Kidney epithelial cell (primary cell): ENCODE measurements at regions not wholly inside any gene's neighbourhood (a gene's known extent, or its start where the extent isn't known, plus 50 kb on each side); places are given as distances from the start of the nearest gene placed in this dataset.

Source experiments
- DNase-seq: peaks from one replicate; pipeline ENCODE4 v3.0.0-alpha.2; 2010; ENCODE audit warnings: low read depth
- H3K27me3 ChIP-seq: 2 replicates; pipeline ENCODE4 v1.6.0; 2011; ENCODE audit warnings: low read length; ENCODE audit not compliant: control insufficient read depth, insufficient read depth
- H3K36me3 ChIP-seq: 2 replicates; pipeline ENCODE4 v1.5.1; 2011; ENCODE audit warnings: low read length; ENCODE audit not compliant: control insufficient read depth, insufficient read depth
- H3K4me3 ChIP-seq: 2 replicates; pipeline ENCODE4 v1.5.1; 2011; ENCODE audit warnings: low read depth, mild to moderate bottlenecking, control low read depth, low read length
- CTCF ChIP-seq: IDR thresholded peaks from 2 replicates; pipeline ENCODE4 v1.5.1; 2011; ENCODE audit warnings: mild to moderate bottlenecking, moderate library complexity, low read length, control low read depth, inconsistent platforms; ENCODE audit not compliant: insufficient read depth, poor library complexity, severe bottlenecking

- no peak for DNase-seq
- peaks cover 25% of the 10 kb centered on the region for H3K27me3 ChIP-seq
- TF ChIP-seq CTCF = no peak
- no peak overlapping the region for H3K4me3 ChIP-seq
- no peaks in the 10 kb centered on the region for H3K36me3 ChIP-seq
These were observed 78.5 kb upstream of the BHLHE23 start for GRCh38 chr20:63085151-63085861.

GRCh38 chr20:63084563-63084927 lies 77.8 kb upstream of the BHLHE23 start:
- DNase-seq = no peak
- Histone ChIP-seq H3K27me3 (peaks cover 25% of the 10 kb centered on the region), H3K4me3 (no peak overlapping the region), H3K36me3 (no peaks in the 10 kb centered on the region)
- TF ChIP-seq CTCF = no peak

- H3K36me3 ChIP-seq = no peaks in the 10 kb centered on the region
- no peak for DNase-seq
- TF ChIP-seq CTCF = no peak
- no peak overlapping the region for H3K4me3 ChIP-seq
- peaks cover 25% of the 10 kb centered on the region for H3K27me3 ChIP-seq
These were observed 77.2 kb upstream of the BHLHE23 start for GRCh38 chr20:63083831-63084562.

DNA sequence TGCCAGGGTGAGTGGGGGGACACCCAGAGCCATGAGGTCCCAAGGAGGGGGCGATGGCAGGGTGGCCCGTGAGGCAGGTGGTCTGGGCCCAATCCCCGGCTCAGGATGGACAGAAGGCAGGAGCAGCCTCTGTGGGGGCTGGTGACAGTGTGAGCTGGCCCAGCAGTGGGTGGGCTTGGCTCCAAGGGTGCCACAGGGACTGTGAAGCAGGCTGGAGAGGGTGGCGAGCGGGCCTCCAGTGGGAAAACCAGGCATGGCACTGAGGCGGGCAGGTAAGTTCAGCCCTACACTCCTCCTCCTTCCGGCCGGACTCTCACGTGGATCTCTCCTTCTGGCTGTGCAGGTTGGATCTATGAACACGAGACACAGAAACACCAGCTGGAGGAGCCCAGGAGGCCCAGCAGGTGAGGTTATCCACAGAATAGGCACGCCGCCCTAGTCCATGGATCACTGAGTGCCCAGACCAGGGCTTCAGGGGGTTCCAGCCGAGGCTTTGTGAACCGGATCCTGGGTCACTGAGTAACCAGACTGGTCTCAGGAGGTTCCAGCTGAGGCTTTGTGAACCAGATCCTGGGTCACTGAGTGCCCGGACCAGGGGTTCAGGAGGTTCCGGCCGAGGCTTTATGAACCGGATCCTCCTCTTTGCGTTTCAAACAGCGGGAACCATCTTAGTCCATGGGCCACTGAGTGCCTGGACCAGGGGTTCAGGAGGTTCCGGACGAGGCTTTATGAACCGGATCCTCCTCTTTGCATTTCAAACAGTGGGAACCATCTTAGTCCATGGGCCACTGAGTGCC lies 76.4 kb upstream of the BHLHE23 start:
- TF ChIP-seq CTCF = no peak
- peaks cover 25% of the 10 kb centered on the region for H3K27me3 ChIP-seq
- no peak for DNase-seq
- no peak overlapping the region for H3K4me3 ChIP-seq
- no peaks in the 10 kb centered on the region for H3K36me3 ChIP-seq

GRCh38 chr20:63082308-63082938 lies 75.7 kb upstream of the BHLHE23 start:
- DNase-seq = no peak
- no peak for TF ChIP-seq CTCF
- no peak overlapping the region for H3K4me3 ChIP-seq
- H3K36me3 ChIP-seq = no peaks in the 10 kb centered on the region
- peaks cover 23% of the 10 kb centered on the region for H3K27me3 ChIP-seq
